GM12878 (cell line): ENCODE measurements at regions not wholly inside any gene's neighbourhood (a gene's known extent, or its start where the extent isn't known, plus 50 kb on each side); places are given as distances from the start of the nearest gene placed in this dataset.

Experiments used
- ATAC-seq: fragments of 200-7000 bp; cut with Tn5 transposase; 3 replicates; pipeline ENCODE4 v1.9.1; 2020; ENCODE audit warnings: mild to moderate bottlenecking, moderate library complexity
- BruUV-seq: library from RNA; stranded (reverse); fragments of 400-500 nt; replicated peaks from 2 replicates; lab custom pipeline; 2021; lab: Mats Ljungman, UMichigan
- CTCF ChIA-PET: fragments of 300-600 bp; sonication (Branson Sonifier 250); formaldehyde crosslinking; extraction: SDS; loops from one replicate; lab custom pipeline; 2021; ENCODE audit warnings: inconsistent platforms; lab: Yijun Ruan, JAX
- POLR2A ChIA-PET: fragments of 350-600 bp; formaldehyde crosslinking; extraction: SDS; loops from one replicate; lab custom pipeline; 2021; ENCODE audit warnings: inconsistent platforms; lab: Charles Lee
- RAD21 ChIA-PET: fragments of 300-600 bp; sonication (Branson Sonifier 250); formaldehyde crosslinking; loops from one replicate; lab custom pipeline; 2023; ENCODE audit warnings: antibody characterized with exemption; ENCODE audit not compliant: unreplicated experiment; lab: Charles Lee
- SMC1A ChIA-PET: fragments of 300-600 bp; sonication (Branson Sonifier 250); formaldehyde crosslinking; loops from one replicate; lab custom pipeline; 2023; ENCODE audit not compliant: unreplicated experiment, uncharacterized antibody; lab: Charles Lee
- DNase-seq: peaks from one replicate; pipeline ENCODE4 v3.0.0-alpha.2; 2011; ENCODE audit warnings: low read depth, low spot score
- FAIRE-seq: peaks from 3 replicates; lab custom pipeline; 2011; peaks lifted over from hg19 to GRCh38; lab: Jason Lieb, UNC
- H2AFZ ChIP-seq: 2 replicates; pipeline ENCODE4 v1.6.0; 2011; ENCODE audit warnings: low read depth, low read length, control low read depth; ENCODE audit not compliant: control insufficient read depth
- H3K27ac ChIP-seq: 2 replicates; pipeline ENCODE4 v1.5.1; 2011; ENCODE audit warnings: control low read depth; ENCODE audit not compliant: control insufficient read depth, insufficient read depth
- H3K27me3 ChIP-seq, 2 experiments: replicated peaks in 1 of 2; 2 replicates each; pipeline versions ENCODE4 v1.6.0 to v1.6.1; 2011; ENCODE audit warnings: low read length in 1 of 2; ENCODE audit not compliant: control insufficient read depth in 2 of 2, insufficient read depth in 2 of 2
- H3K36me3 ChIP-seq, 2 experiments: 2 replicates each; pipeline ENCODE4 v1.5.1; 2011; ENCODE audit warnings: low read length in 1 of 2; ENCODE audit not compliant: control insufficient read depth in 2 of 2, insufficient read depth in 2 of 2
- H3K4me1 ChIP-seq: 2 replicates; pipeline ENCODE4 v1.6.1; 2011; ENCODE audit warnings: mild to moderate bottlenecking, low read length, moderate library complexity, mixed read lengths; ENCODE audit not compliant: control insufficient read depth, insufficient read depth
- H3K4me2 ChIP-seq: 2 replicates; pipeline ENCODE4 v1.6.0; 2011; ENCODE audit warnings: control low read depth; ENCODE audit not compliant: control insufficient read depth, insufficient read depth
- H3K4me3 ChIP-seq: fragments of 200-600 bp; sonication (generic); 2 replicates; pipeline ENCODE4 v1.5.1; 2016
- H3K79me2 ChIP-seq: 2 replicates; pipeline ENCODE4 v1.6.0; 2011; ENCODE audit warnings: low read length; ENCODE audit not compliant: control insufficient read depth, insufficient read depth
- H3K9ac ChIP-seq: 2 replicates; pipeline ENCODE4 v1.8.0; 2011; ENCODE audit warnings: low read length, control low read depth, mixed read lengths; ENCODE audit not compliant: control insufficient read depth, insufficient read depth
- H3K9me3 ChIP-seq: replicated peaks from 3 replicates; pipeline ENCODE4 v1.5.1; 2011; ENCODE audit warnings: mild to moderate bottlenecking, low read length; ENCODE audit not compliant: control insufficient read depth, insufficient read depth
- H4K20me1 ChIP-seq: 2 replicates; pipeline ENCODE4 v1.6.0; 2011; ENCODE audit not compliant: control insufficient read depth, insufficient read depth
- ATF7 ChIP-seq: fragments of 450-650 bp; IDR thresholded peaks from 2 replicates; pipeline ENCODE4 v1.6.1; 2016; ENCODE audit warnings: low read depth, mild to moderate bottlenecking
- BRCA1 ChIP-seq: IDR thresholded peaks from 2 replicates; pipeline ENCODE4 v1.6.1; 2011; ENCODE audit warnings: low read depth, low read length, improper control_type of control experiment
- IRF4 ChIP-seq: IDR thresholded peaks from 2 replicates; pipeline ENCODE4 v1.6.1; 2011; ENCODE audit warnings: low read depth, low read length
- TCF3 ChIP-seq: IDR thresholded peaks from 2 replicates; pipeline ENCODE4 v1.6.1; 2012; ENCODE audit warnings: low read depth, mild to moderate bottlenecking, low read length, borderline replicate concordance; ENCODE audit not compliant: insufficient read depth
- WGBS: methylation state at CpG from one replicate; pipeline ENCODE4 v1.1.6; 2016; ENCODE audit warnings: low lambda C conversion rate; ENCODE audit not compliant: insufficient replicate concordance, insufficient coverage; ENCODE audit errors: missing lambda C conversion rate; 5-methylcytosine and 5-hydroxymethylcytosine counted together
- in situ Hi-C: fragments of 300-500 bp; cut with MboI; formaldehyde crosslinking; loops from 9 replicates; pipeline ENCODE4 v1.14.3; 2018; ENCODE audit warnings: mixed read lengths
- intact Hi-C: fragments of 100-400 bp; cut with micrococcal nuclease; formaldehyde crosslinking; loops from one replicate; pipeline ENCODE4 v1.14.2; 2022; ENCODE audit not compliant: unreplicated experiment
- TF ChIP-seq, protein P1 (sequence below): IDR thresholded peaks from 2 replicates; pipeline ENCODE4 v1.6.1; 2011; ENCODE audit warnings: mild to moderate bottlenecking, low read depth, low read length, moderate library complexity; ENCODE audit not compliant: insufficient replicate concordance
- TF ChIP-seq, protein P2 (sequence below): IDR thresholded peaks from 2 replicates; pipeline ENCODE4 v1.6.1; 2011; ENCODE audit warnings: borderline replicate concordance, low read depth, mild to moderate bottlenecking, moderate library complexity, low read length; ENCODE audit not compliant: insufficient read depth, poor library complexity, severe bottlenecking
- TF ChIP-seq, protein P3 (sequence below): fragments of 450-650 bp; IDR thresholded peaks from 2 replicates; pipeline ENCODE4 v1.6.1; 2017; ENCODE audit warnings: mild to moderate bottlenecking, low read depth, inconsistent platforms; ENCODE audit not compliant: poor library complexity, severe bottlenecking

DNA sequence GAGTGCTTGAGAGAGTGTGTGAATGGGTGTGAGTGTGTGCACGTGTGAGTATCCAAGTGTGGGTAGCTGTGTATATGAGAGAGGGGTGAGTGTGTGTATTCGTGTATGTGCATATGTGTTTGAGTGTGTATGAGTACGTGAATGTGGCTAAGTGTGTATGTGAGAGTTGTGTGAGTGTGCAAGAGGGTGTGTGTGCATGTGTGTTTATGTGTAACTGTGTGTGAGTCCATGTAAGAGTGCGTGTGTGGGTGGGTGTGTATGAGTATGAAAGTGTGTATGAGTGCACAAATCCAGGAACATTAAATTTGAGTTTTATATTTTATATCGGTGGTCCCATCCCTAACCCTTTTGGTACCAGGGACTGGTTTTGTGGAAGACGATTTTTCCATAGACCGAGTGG lies 156.4 kb downstream of the TENT4A start:
- FAIRE-seq, result no peak
- WGBS, result 25% methylated on average over 7 of the region's 7 CpGs
- Histone ChIP-seq H3K4me2 (no peak overlapping the region), H3K36me3 (no peaks in the 10 kb centered on the region), H3K4me1 (no peaks in the 10 kb centered on the region), H2AFZ (no peak overlapping the region), H3K9ac (no peak overlapping the region), H3K79me2 (no peaks in the 10 kb centered on the region), H3K9me3 (no peaks in the 10 kb centered on the region), H3K27ac (no peak overlapping the region), H3K27me3 (no peaks in the 10 kb centered on the region), H4K20me1 (no peaks in the 10 kb centered on the region), H3K4me3 (no peak overlapping the region)
- intact Hi-C loops, result no loop called here
- no TSS peak for BruUV-seq
- no peak for DNase-seq
- ChIA-PET POLR2A (no interaction called here), SMC1A (no interaction called here), CTCF (no interaction called here), RAD21 (no interaction called here)
- TF ChIP-seq TCF3, result 0 out of 2 replicates have a peak, but pooled peaks have one; percentile 4
- no peak for TF ChIP-seq ATF7
- TF ChIP-seq, protein P1, sequence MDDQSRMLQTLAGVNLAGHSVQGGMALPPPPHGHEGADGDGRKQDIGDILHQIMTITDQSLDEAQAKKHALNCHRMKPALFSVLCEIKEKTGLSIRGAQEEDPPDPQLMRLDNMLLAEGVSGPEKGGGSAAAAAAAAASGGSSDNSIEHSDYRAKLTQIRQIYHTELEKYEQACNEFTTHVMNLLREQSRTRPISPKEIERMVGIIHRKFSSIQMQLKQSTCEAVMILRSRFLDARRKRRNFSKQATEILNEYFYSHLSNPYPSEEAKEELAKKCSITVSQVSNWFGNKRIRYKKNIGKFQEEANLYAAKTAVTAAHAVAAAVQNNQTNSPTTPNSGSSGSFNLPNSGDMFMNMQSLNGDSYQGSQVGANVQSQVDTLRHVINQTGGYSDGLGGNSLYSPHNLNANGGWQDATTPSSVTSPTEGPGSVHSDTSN, result peak; percentile 12
- TF ChIP-seq, protein P2, sequence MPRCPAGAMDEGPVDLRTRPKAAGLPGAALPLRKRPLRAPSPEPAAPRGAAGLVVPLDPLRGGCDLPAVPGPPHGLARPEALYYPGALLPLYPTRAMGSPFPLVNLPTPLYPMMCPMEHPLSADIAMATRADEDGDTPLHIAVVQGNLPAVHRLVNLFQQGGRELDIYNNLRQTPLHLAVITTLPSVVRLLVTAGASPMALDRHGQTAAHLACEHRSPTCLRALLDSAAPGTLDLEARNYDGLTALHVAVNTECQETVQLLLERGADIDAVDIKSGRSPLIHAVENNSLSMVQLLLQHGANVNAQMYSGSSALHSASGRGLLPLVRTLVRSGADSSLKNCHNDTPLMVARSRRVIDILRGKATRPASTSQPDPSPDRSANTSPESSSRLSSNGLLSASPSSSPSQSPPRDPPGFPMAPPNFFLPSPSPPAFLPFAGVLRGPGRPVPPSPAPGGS, result peak; percentile 71
- TF ChIP-seq BRCA1, result no peak
- TF ChIP-seq, protein P3, sequence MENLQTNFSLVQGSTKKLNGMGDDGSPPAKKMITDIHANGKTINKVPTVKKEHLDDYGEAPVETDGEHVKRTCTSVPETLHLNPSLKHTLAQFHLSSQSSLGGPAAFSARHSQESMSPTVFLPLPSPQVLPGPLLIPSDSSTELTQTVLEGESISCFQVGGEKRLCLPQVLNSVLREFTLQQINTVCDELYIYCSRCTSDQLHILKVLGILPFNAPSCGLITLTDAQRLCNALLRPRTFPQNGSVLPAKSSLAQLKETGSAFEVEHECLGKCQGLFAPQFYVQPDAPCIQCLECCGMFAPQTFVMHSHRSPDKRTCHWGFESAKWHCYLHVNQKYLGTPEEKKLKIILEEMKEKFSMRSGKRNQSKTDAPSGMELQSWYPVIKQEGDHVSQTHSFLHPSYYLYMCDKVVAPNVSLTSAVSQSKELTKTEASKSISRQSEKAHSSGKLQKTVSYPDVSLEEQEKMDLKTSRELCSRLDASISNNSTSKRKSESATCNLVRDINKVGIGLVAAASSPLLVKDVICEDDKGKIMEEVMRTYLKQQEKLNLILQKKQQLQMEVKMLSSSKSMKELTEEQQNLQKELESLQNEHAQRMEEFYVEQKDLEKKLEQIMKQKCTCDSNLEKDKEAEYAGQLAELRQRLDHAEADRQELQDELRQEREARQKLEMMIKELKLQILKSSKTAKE, result no peak
- no peak for TF ChIP-seq IRF4
- no peak for ATAC-seq
- in situ Hi-C loops, result no loop called here
